OCI-LY3 (cell line): ENCODE measurements at regions not wholly inside any gene's neighbourhood (a gene's known extent, or its start where the extent isn't known, plus 50 kb on each side); places are given as distances from the start of the nearest gene placed in this dataset.

Source experiments
- H2AFZ ChIP-seq: fragments of 200-600, 300-600 bp; shearing (Covaris generic); 2 replicates; pipeline ENCODE4 v1.6.0; 2014; ENCODE audit warnings: antibody characterized with exemption, low read depth, low read length
- H3K27ac ChIP-seq: fragments of 200-600, 300-600 bp; sonication (generic); 2 replicates; pipeline ENCODE4 v1.5.1; 2014; ENCODE audit warnings: mild to moderate bottlenecking, low read length, moderate library complexity, mixed read lengths
- H3K27me3 ChIP-seq: fragments of 200-600, 300-600 bp; sonication (generic); 2 replicates; pipeline ENCODE4 v1.6.1; 2014; ENCODE audit warnings: low read depth, low read length, mixed read lengths
- H3K36me3 ChIP-seq: fragments of 200-600, 300-600 bp; sonication (generic); replicated peaks from 2 replicates; pipeline ENCODE3; 2014; ENCODE audit warnings: low read depth, low read length, mixed read lengths
- H3K4me1 ChIP-seq: fragments of 300-600, 200-600 bp; sonication (generic); 2 replicates; pipeline ENCODE4 v1.6.1; 2014; ENCODE audit warnings: low read length, mixed read lengths
- H3K4me2 ChIP-seq: fragments of 200-600, 300-600 bp; sonication (generic); 2 replicates; pipeline ENCODE4 v1.6.1; 2014; ENCODE audit warnings: low read length, mixed read lengths
- H3K4me3 ChIP-seq: fragments of 300-600, 200-600 bp; sonication (generic); 2 replicates; pipeline ENCODE4 v1.5.1; 2014; ENCODE audit warnings: antibody characterized with exemption, mild to moderate bottlenecking, low read length, moderate library complexity
- H3K79me2 ChIP-seq: fragments of 300-600, 200-600 bp; shearing (Covaris generic); 2 replicates; pipeline ENCODE4 v1.6.1; 2014; ENCODE audit warnings: mild to moderate bottlenecking, low read length, mixed read lengths
- H3K9ac ChIP-seq: fragments of 300-600, 200-600 bp; shearing (Covaris generic); 2 replicates; pipeline ENCODE4 v1.6.0; 2014; ENCODE audit warnings: mild to moderate bottlenecking, low read length, moderate library complexity
- H3K9me3 ChIP-seq: fragments of 200-600, 300-600 bp; shearing (Covaris generic); 2 replicates; pipeline ENCODE4 v1.6.1; 2014; ENCODE audit warnings: low read length, mixed read lengths; ENCODE audit not compliant: insufficient read depth
- H4K20me1 ChIP-seq: fragments of 200-600, 300-600 bp; sonication (generic); 2 replicates; pipeline ENCODE4 v1.6.1; 2016; ENCODE audit warnings: low read length, mixed read lengths; ENCODE audit not compliant: insufficient read depth
- EZH2phosphoT487 ChIP-seq: fragments of 200-600 bp; shearing (Covaris generic); IDR thresholded peaks from 2 replicates; pipeline ENCODE4 v1.6.1; 2018; ENCODE audit warnings: antibody characterized with exemption, mixed run types, low read depth
- TF ChIP-seq, protein P1 (sequence below): fragments of 200-600, 300-600 bp; sonication (generic); IDR thresholded peaks from 2 replicates; pipeline ENCODE4 v1.5.1; 2014; ENCODE audit warnings: antibody characterized with exemption, low read length, low read depth

DNA sequence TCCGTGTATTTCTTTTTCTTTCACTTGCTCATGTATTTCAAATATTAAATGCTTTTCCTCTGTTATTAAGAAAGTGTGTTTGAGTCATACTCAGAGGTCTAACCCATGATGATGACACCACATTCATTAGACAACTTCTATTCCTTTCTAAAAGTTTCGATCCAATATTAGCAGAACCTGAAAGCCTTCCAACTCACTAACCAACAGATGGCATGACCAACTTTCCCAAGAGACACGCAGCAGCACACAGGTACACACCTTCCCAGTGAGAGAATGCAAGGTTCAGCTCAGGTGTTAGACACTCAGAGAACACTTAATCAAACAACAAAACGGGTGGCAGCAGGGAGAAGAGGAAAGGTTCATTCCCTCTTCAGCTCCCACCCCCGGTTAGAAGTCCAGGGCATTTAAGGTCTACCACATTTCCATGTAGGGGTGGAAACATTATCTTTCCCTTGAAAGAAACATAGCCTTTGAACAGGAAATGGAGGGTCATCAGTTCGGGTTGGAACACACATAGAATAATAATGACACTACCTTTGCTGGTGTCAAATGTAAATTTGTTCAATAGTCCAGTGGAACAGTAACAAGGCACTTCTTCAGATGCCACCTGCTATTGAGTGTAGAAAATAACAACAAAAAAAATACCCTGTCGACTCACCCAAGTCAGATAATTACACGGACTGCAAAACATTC, 404.2 kb downstream of the COG6 start:
- Histone ChIP-seq H4K20me1 (no peaks in the 10 kb centered on the region), H3K27me3 (peaks cover 15% of the 10 kb centered on the region), H3K9me3 (no peaks in the 10 kb centered on the region), H3K4me2 (peak overlapping the region; percentile 56), H3K4me1 (peaks cover 40% of the 10 kb centered on the region), H3K9ac (no peak overlapping the region), H3K79me2 (no peaks in the 10 kb centered on the region), H3K4me3 (peak overlapping the region; percentile 32), H3K27ac (no peak overlapping the region), H3K36me3 (no peaks in the 10 kb centered on the region), H2AFZ (peak overlapping the region; percentile 15; the same call in 1 of the 2 replicates)
- TF ChIP-seq, protein P1, sequence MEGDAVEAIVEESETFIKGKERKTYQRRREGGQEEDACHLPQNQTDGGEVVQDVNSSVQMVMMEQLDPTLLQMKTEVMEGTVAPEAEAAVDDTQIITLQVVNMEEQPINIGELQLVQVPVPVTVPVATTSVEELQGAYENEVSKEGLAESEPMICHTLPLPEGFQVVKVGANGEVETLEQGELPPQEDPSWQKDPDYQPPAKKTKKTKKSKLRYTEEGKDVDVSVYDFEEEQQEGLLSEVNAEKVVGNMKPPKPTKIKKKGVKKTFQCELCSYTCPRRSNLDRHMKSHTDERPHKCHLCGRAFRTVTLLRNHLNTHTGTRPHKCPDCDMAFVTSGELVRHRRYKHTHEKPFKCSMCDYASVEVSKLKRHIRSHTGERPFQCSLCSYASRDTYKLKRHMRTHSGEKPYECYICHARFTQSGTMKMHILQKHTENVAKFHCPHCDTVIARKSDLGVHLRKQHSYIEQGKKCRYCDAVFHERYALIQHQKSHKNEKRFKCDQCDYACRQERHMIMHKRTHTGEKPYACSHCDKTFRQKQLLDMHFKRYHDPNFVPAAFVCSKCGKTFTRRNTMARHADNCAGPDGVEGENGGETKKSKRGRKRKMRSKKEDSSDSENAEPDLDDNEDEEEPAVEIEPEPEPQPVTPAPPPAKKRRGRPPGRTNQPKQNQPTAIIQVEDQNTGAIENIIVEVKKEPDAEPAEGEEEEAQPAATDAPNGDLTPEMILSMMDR, result no peak
- TF ChIP-seq EZH2phosphoT487, result no peak

DNA sequence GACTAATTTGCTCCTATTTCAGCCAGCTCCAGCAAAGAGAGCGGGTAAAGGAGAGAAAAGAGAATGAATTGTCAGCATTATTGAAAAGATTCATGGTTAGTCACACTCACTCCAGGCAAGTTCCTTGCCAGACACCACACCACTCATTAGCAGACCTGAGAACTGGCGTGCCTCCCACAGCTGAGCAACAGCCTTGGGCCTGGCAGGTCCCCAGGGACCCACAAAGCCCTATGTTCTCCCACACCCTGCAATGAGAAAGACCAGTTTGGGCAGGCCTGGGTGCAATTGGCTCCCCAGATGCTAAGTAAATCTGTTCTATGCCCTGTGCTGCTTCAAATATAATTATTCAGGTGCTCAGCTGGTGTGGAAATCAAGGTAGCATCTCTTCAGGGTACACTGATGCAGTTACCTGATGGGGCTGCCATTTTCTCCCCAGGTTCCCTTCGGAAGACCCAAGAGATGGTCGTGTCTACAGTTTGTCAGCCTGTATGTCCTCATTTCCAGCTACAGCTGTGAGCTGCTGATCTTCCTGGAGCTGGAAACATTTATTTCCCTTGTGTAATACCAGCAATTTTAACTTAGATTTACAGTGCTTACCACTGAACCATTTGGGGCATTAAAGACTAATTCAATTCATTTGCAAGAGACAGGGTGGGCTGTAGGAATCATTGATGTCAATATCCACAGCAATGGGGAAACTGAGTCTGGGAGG, 405.0 kb downstream of the COG6 start:
- H3K36me3 ChIP-seq, result no peaks in the 10 kb centered on the region
- H3K27me3 ChIP-seq, result peaks cover 15% of the 10 kb centered on the region
- H2AFZ ChIP-seq, result 0 out of 2 replicates have a peak overlapping the region, but pooled peaks have one; percentile 15
- no peak overlapping the region for H3K27ac ChIP-seq
- no peak for TF ChIP-seq EZH2phosphoT487
- TF ChIP-seq, protein P1, result no peak
- H3K4me3 ChIP-seq, result peak overlapping the region; percentile 32; the same call in 1 of the 2 replicates
- H3K79me2 ChIP-seq, result no peaks in the 10 kb centered on the region
- peak overlapping the region; percentile 56 for H3K4me2 ChIP-seq
- peaks cover 32% of the 10 kb centered on the region for H3K4me1 ChIP-seq
- no peaks in the 10 kb centered on the region for H3K9me3 ChIP-seq
- H4K20me1 ChIP-seq, result no peaks in the 10 kb centered on the region
- H3K9ac ChIP-seq, result no peak overlapping the region

DNA sequence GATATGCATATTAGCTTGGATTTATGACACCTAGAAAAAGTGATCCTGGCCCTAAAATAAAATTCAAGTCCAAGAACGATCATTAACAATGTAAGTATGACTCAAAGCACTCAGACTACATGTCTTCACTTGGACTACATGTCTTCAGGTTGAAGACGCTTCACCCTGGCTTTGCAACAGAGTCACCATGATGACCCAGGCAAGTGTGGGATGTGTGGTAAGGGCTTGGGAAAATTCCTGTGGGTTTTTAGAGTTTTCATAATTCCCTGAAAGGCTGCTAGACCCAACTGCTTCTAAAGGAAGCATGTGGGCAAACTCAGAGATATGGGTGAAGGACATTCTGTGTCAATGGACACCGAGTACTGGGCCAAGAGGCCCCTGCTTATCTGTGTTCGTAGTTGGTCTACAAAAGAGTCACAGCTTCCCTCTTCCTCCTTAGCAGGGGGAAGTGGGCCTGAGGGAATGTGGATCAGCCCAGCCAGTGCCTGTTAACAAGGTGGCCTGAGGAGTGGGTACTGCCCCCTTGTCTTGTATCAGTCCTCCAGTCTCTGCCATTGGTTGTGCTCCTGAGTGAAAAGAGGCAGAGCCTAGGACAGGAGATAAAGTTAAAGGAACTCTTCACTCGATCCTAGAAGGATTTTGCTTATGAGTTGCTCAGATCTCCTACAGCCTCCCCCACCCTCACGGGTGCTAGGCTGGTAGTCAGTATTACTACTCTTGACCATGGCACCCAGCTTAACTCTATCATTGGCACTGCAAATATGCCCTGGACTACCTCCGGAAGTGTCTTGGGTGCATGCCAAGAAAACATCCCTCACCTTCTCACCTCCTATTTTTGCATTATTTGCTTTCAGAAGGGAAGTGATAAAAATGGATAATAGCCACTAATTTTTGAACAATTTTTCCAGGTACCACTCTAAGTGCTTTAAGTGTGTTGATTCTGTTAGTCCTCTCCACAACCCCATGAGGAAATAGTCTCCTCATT, 406.3 kb downstream of the COG6 start:
- Histone ChIP-seq H3K9ac (no peak overlapping the region), H3K27me3 (peaks cover 15% of the 10 kb centered on the region), H3K4me2 (no peak overlapping the region), H4K20me1 (no peaks in the 10 kb centered on the region), H3K79me2 (no peaks in the 10 kb centered on the region), H3K27ac (no peak overlapping the region), H2AFZ (no peak overlapping the region), H3K4me3 (no peak overlapping the region), H3K36me3 (no peaks in the 10 kb centered on the region), H3K4me1 (peaks cover 32% of the 10 kb centered on the region), H3K9me3 (no peaks in the 10 kb centered on the region)
- TF ChIP-seq EZH2phosphoT487, result no peak
- TF ChIP-seq, protein P1, result no peak
